HCT116 (cell line): ENCODE measurements at regions not wholly inside any gene's neighbourhood (a gene's known extent, or its start where the extent isn't known, plus 50 kb on each side); places are given as distances from the start of the nearest gene placed in this dataset.

ENCODE experiments used
- MAX ChIP-seq: IDR thresholded peaks from 2 replicates; pipeline ENCODE4 v1.6.1; 2012
- POLR2A ChIP-seq: IDR thresholded peaks from 2 replicates; pipeline ENCODE4 v1.7.0; 2011; ENCODE audit warnings: borderline replicate concordance; ENCODE audit not compliant: insufficient read depth, insufficient read length; ENCODE audit errors: extremely low read depth
- RAD21 ChIP-seq: IDR thresholded peaks from 2 replicates; pipeline ENCODE4 v1.6.1; 2012; ENCODE audit warnings: low read depth, mild to moderate bottlenecking
- TF ChIP-seq, protein P1 (sequence below), 3 experiments: fragments of 200-600 bp in 1 of 3; sonication (generic) in 1 of 3; IDR thresholded peaks in 2 of 3; conservative IDR thresholded peaks in 1 of 3; 2 replicates each; pipeline ENCODE4 v1.5.1; 2012 to 2017; ENCODE audit warnings: low read depth in 2 of 3, low read length in 2 of 3, antibody characterized with exemption in 1 of 3, borderline replicate concordance in 1 of 3, control low read depth in 1 of 3, mild to moderate bottlenecking in 1 of 3, mixed read lengths in 1 of 3, mixed run types in 1 of 3, moderate library complexity in 1 of 3; ENCODE audit not compliant: insufficient read depth in 1 of 3

- TF ChIP-seq RAD21 (no peak), POLR2A (no peak), MAX (no peak)
- TF ChIP-seq, protein P1, sequence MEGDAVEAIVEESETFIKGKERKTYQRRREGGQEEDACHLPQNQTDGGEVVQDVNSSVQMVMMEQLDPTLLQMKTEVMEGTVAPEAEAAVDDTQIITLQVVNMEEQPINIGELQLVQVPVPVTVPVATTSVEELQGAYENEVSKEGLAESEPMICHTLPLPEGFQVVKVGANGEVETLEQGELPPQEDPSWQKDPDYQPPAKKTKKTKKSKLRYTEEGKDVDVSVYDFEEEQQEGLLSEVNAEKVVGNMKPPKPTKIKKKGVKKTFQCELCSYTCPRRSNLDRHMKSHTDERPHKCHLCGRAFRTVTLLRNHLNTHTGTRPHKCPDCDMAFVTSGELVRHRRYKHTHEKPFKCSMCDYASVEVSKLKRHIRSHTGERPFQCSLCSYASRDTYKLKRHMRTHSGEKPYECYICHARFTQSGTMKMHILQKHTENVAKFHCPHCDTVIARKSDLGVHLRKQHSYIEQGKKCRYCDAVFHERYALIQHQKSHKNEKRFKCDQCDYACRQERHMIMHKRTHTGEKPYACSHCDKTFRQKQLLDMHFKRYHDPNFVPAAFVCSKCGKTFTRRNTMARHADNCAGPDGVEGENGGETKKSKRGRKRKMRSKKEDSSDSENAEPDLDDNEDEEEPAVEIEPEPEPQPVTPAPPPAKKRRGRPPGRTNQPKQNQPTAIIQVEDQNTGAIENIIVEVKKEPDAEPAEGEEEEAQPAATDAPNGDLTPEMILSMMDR (IDR thresholded peaks at IDR 0.05 in 2 of 3, conservative IDR thresholded peaks at IDR 0.05 in 1 of 3; ENCODE audit: borderline replicate concordance in 1 of 3, insufficient read depth in 1 of 3, low read depth in 2 of 3, low read length in 2 of 3), result no peak
Measured at GRCh38 chr3:30199855-30200254, 406.5 kb upstream of the TGFBR2 start.
